GM19395 (cell line): ENCODE measurements at regions not wholly inside any gene's neighbourhood (a gene's known extent, or its start where the extent isn't known, plus 50 kb on each side); places are given as distances from the start of the nearest gene placed in this dataset.

ENCODE experiments used
- ATAC-seq: cut with Tn5 transposase; IDR thresholded peaks from one replicate; pipeline ENCODE4 v1.9.1; 2021; ENCODE audit warnings: mild to moderate bottlenecking, moderate library complexity; ENCODE audit not compliant: unreplicated experiment

- ATAC-seq = no peak
Observed at GRCh38 chr2:72006188-72006736, 141.4 kb downstream of the CYP26B1 start.

- ATAC-seq = no peak
Observed at GRCh38 chr2:72004976-72005375, 142.7 kb downstream of the CYP26B1 start.

GRCh38 chr2:72004201-72004915, 143.3 kb downstream of the CYP26B1 start:
- ATAC-seq = no peak

GRCh38 chr2:72003796-72004195, 143.9 kb downstream of the CYP26B1 start:
- no peak for ATAC-seq

GRCh38 chr2:72003124-72003523, 144.5 kb downstream of the CYP26B1 start:
- no peak for ATAC-seq

GRCh38 chr2:72001937-72002690, 145.5 kb downstream of the CYP26B1 start:
- ATAC-seq = no peak

GRCh38 chr2:72000110-72000509, 147.6 kb downstream of the CYP26B1 start:
- no peak for ATAC-seq

- ATAC-seq = no peak
Observed at GRCh38 chr2:71999580-71999979, 148.1 kb downstream of the CYP26B1 start.

- no peak for ATAC-seq
Observed at GRCh38 chr2:71997843-71998242, 149.8 kb downstream of the CYP26B1 start.

GRCh38 chr2:71995067-71995665, 152.5 kb downstream of the CYP26B1 start:
- no peak for ATAC-seq

GRCh38 chr2:71992036-71992435, 155.6 kb downstream of the CYP26B1 start:
- ATAC-seq = no peak

GRCh38 chr2:71991397-71991796, 156.3 kb downstream of the CYP26B1 start:
- ATAC-seq = no peak

- ATAC-seq = no peak
Observed at GRCh38 chr2:71990826-71991225, 156.8 kb downstream of the CYP26B1 start.

GRCh38 chr2:71990122-71990521, 157.5 kb downstream of the CYP26B1 start:
- ATAC-seq = no peak

- ATAC-seq = no peak
Observed at GRCh38 chr2:71989671-71990070, 158.0 kb downstream of the CYP26B1 start.

- no peak for ATAC-seq
Observed at GRCh38 chr2:71988170-71988569, 159.5 kb downstream of the CYP26B1 start.

- ATAC-seq = no peak
Observed at GRCh38 chr2:71976685-71977084, 171.0 kb downstream of the CYP26B1 start.

GRCh38 chr2:71974846-71975245, 172.8 kb downstream of the CYP26B1 start:
- ATAC-seq = no peak

GRCh38 chr2:71971493-71971892, 176.2 kb downstream of the CYP26B1 start:
- no peak for ATAC-seq

- no peak for ATAC-seq
Observed at GRCh38 chr2:71965530-71965929, 182.1 kb downstream of the CYP26B1 start.

GRCh38 chr2:71962911-71963694, 184.6 kb downstream of the CYP26B1 start:
- no peak for ATAC-seq
